IMR-90 (cell line): ENCODE measurements at regions not wholly inside any gene's neighbourhood (a gene's known extent, or its start where the extent isn't known, plus 50 kb on each side); places are given as distances from the start of the nearest gene placed in this dataset.

Experiments
- BHLHE40 ChIP-seq: fragments of 150-350 bp; IDR thresholded peaks from 2 replicates; pipeline ENCODE4 v1.6.1; 2016; ENCODE audit warnings: mild to moderate bottlenecking, low read depth, low read length
- CEBPB ChIP-seq: IDR thresholded peaks from 2 replicates; pipeline ENCODE4 v1.6.1; 2012; ENCODE audit warnings: low read depth, low read length, improper control_type of control experiment
- POLR2A ChIP-seq: IDR thresholded peaks from 2 replicates; pipeline ENCODE4 v1.6.1; 2012; ENCODE audit warnings: mild to moderate bottlenecking, low read depth, low read length
- RCOR1 ChIP-seq: IDR thresholded peaks from 2 replicates; pipeline ENCODE4 v1.6.1; 2012; ENCODE audit warnings: mild to moderate bottlenecking, low read length, improper control_type of control experiment; ENCODE audit not compliant: insufficient replicate concordance
- SMC3 ChIP-seq: fragments of 150-350 bp; IDR thresholded peaks from 2 replicates; pipeline ENCODE4 v1.6.1; 2016; ENCODE audit warnings: low read depth, mild to moderate bottlenecking, antibody characterized with exemption, low read length, moderate library complexity
- TF ChIP-seq, protein P1 (sequence below): conservative IDR thresholded peaks from 2 replicates; pipeline ENCODE4 v1.5.1; 2012; ENCODE audit warnings: mild to moderate bottlenecking, low read depth, low read length, improper control_type of control experiment

GRCh38 chr5:2387634-2388325 lies 363.7 kb downstream of the IRX2 start:
- TF ChIP-seq, protein P1, sequence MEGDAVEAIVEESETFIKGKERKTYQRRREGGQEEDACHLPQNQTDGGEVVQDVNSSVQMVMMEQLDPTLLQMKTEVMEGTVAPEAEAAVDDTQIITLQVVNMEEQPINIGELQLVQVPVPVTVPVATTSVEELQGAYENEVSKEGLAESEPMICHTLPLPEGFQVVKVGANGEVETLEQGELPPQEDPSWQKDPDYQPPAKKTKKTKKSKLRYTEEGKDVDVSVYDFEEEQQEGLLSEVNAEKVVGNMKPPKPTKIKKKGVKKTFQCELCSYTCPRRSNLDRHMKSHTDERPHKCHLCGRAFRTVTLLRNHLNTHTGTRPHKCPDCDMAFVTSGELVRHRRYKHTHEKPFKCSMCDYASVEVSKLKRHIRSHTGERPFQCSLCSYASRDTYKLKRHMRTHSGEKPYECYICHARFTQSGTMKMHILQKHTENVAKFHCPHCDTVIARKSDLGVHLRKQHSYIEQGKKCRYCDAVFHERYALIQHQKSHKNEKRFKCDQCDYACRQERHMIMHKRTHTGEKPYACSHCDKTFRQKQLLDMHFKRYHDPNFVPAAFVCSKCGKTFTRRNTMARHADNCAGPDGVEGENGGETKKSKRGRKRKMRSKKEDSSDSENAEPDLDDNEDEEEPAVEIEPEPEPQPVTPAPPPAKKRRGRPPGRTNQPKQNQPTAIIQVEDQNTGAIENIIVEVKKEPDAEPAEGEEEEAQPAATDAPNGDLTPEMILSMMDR = no peak
- TF ChIP-seq SMC3 (no peak), CEBPB (no peak), RCOR1 (no peak), BHLHE40 (no peak), POLR2A (no peak)
